ENCODE measurements at regions not wholly inside any gene's neighbourhood (a gene's known extent, or its start where the extent isn't known, plus 50 kb on each side); places are given as distances from the start of the nearest gene placed in this dataset.
"Not testable (repeated sequence)": the region's sequence is repeated elsewhere in the genome, so short reads cannot be mapped to it uniquely, and the experiment has no call there.

DNA sequence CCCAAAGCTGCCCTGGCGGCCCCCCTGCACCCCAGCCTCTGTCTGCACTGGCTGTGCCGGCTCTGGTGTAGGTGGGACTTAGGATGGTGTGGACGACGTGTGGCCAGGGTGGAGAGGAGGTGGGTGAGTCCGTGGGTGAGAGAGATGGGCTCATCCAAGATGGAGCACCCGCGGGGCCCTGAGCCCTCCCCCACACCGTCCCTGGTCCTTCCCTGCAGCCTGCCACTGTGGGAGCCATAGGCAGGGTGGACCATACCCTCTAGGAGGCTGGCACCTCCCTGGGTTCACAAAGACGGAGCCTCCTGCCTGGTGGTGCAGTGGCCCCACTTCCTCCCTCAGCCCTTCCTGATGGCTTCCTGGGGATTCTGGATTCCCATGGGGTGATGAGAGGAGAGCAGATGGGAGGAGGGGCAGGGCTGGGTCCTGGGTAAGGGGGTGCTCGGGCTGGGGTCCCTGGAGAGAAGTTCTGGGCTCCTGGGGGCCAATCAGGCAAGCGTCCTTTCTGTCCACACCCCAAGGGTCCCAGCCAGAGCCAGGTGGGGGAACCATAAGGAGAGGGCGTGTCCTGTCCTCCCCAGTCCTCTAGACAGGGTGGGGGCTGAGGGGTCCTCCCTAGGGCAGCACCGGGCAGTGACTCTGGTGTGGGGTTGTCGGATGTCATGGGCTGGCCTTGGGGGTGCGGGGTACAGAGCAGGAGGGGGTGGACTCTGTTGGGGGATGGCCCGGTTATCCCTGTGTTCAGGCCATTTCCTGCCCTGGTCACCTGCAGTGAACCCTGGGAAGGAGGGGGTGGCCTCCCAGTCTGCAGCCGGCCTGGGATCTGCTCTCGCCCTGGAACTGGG, 384.8 kb downstream of the TMEM121 start:
- Histone ChIP-seq H3K27ac (ENCODE audit: low read length) (no peak overlapping the region), H3K4me1 (ENCODE audit: control insufficient read depth, low read depth, low read length) (no peaks in the 10 kb centered on the region), H3K4me3 (ENCODE audit: low read length) (no peak overlapping the region), H3K36me3 (ENCODE audit: control insufficient read depth, low read depth, low read length) (no peaks in the 10 kb centered on the region), H3K27me3 (ENCODE audit: control insufficient read depth, insufficient read depth, low read length) (no peaks in the 10 kb centered on the region), H3K9me3 (ENCODE audit: control insufficient read depth, low read depth, low read length) (peaks cover 30% of the 10 kb centered on the region), H3K9ac (ENCODE audit: low read length) (no peak overlapping the region)

DNA sequence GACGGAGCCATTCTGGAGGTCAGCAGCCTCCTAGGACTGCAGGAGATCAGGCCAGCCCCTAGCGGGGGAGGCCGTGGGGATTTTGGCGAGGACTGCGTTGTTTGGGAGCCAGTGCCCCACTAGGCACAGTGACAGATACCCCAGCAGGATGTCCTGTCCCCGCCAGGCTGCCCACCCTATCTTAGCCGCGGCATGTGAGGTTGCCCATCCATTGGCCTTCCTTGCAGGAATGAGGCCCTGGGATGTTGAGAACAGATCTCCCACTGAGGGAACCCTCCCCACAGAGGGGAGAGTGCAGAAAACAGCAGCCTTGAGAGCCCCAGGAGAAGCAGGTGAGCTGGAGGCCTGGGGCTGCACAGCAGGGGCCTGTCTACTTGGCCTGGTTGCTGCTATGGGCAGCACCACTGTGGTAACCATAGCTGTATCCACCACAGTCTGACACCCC, 385.5 kb downstream of the TMEM121 start:
- not testable (repeated sequence) for H3K27me3 ChIP-seq (ENCODE audit: control insufficient read depth, insufficient read depth, low read length); H3K4me3 ChIP-seq (ENCODE audit: low read length); H3K36me3 ChIP-seq (ENCODE audit: control insufficient read depth, low read depth, low read length); H3K27ac ChIP-seq (ENCODE audit: low read length); H3K9ac ChIP-seq (ENCODE audit: low read length); H3K4me1 ChIP-seq (ENCODE audit: control insufficient read depth, low read depth, low read length)
- H3K9me3 ChIP-seq (ENCODE audit: control insufficient read depth, low read depth, low read length): peaks cover 30% of the 10 kb centered on the region

DNA sequence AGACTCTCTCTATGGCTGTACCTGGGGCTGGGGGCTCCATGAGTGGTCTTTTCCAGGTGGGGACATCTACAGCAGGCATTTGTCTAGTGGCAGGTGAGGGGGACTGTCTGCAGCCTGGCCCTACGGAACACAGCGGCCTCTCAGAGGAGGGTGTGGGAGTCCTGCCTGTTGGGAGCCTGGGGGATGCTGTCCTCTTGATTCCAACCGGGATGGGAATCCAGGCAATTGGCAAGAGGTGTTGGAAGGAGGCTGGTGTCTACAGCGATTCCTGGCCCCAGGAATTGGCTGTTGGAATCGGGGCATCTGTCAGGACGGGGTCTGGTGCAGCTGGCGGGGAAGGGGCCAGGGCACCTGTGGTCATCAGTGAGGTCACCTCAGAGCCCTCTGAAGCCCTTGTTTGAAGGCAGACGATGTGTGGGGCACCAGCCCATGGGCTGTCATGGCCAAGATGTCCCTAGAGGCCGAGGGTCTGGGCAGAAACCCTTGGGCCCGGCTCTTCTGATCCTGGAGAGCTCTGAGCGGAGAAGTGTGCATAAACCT, 386.3 kb downstream of the TMEM121 start:
- H3K4me1 ChIP-seq (ENCODE audit: control insufficient read depth, low read depth, low read length): no peaks in the 10 kb centered on the region
- H3K4me3 ChIP-seq (ENCODE audit: low read length): no peak overlapping the region
- H3K9ac ChIP-seq (ENCODE audit: low read length): no peak overlapping the region
- peaks cover 30% of the 10 kb centered on the region for H3K9me3 ChIP-seq (ENCODE audit: control insufficient read depth, low read depth, low read length)
- H3K27me3 ChIP-seq (ENCODE audit: control insufficient read depth, insufficient read depth, low read length): no peaks in the 10 kb centered on the region
- H3K27ac ChIP-seq (ENCODE audit: low read length): no peak overlapping the region
- H3K36me3 ChIP-seq (ENCODE audit: control insufficient read depth, low read depth, low read length): no peaks in the 10 kb centered on the region

DNA sequence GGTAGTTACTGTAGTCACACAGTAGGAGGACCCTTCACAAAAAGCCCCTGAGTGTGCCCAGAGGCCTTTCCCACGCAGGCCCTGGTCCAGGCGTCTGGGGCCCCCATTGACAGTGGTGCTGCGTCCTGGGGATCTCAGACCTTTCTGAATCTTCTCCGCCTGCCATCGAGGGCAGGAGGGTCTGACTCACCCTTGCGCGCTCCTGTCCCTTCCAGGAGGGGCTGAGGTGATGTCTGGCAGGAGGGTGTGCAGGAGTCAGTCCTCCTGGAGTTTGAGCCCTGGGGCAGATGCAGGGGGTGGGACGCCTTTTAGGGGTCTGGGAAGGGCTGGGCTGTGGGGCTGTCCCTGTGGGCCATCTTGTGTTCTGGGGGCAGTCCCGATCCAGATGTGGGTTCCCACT, 386.8 kb downstream of the TMEM121 start:
- Histone ChIP-seq H3K9ac (ENCODE audit: low read length) (no peak overlapping the region), H3K27me3 (ENCODE audit: control insufficient read depth, insufficient read depth, low read length) (no peaks in the 10 kb centered on the region), H3K4me1 (ENCODE audit: control insufficient read depth, low read depth, low read length) (no peaks in the 10 kb centered on the region), H3K27ac (ENCODE audit: low read length) (no peak overlapping the region), H3K4me3 (ENCODE audit: low read length) (no peak overlapping the region), H3K9me3 (ENCODE audit: control insufficient read depth, low read depth, low read length) (peaks cover 32% of the 10 kb centered on the region), H3K36me3 (ENCODE audit: control insufficient read depth, low read depth, low read length) (no peaks in the 10 kb centered on the region)

DNA sequence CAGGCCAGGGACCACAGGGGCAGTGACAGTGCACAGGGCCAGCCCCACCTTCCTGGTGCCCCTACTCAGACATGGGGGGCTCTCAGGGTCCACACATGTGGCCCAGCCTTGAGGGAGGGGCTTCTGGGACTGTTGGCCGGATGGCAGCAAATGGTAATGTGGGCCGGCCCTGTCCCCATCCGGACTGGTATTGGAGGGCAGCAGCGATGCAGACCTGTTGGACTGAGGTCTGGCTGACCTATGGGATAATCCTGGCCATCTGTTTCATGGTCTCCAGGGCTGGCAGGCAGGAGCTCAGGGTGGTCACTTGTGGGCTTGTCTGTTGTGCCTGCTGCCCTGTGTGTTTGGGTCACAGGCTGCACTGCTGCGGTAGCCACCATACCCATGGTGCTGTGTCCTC, 387.5 kb downstream of the TMEM121 start:
- no peaks in the 10 kb centered on the region for H3K4me1 ChIP-seq (ENCODE audit: control insufficient read depth, low read depth, low read length)
- H3K27me3 ChIP-seq (ENCODE audit: control insufficient read depth, insufficient read depth, low read length): no peaks in the 10 kb centered on the region
- peaks cover 32% of the 10 kb centered on the region for H3K9me3 ChIP-seq (ENCODE audit: control insufficient read depth, low read depth, low read length)
- H3K9ac ChIP-seq (ENCODE audit: low read length): no peak overlapping the region
- H3K4me3 ChIP-seq (ENCODE audit: low read length): no peak overlapping the region
- no peaks in the 10 kb centered on the region for H3K36me3 ChIP-seq (ENCODE audit: control insufficient read depth, low read depth, low read length)
- no peak overlapping the region for H3K27ac ChIP-seq (ENCODE audit: low read length)

DNA sequence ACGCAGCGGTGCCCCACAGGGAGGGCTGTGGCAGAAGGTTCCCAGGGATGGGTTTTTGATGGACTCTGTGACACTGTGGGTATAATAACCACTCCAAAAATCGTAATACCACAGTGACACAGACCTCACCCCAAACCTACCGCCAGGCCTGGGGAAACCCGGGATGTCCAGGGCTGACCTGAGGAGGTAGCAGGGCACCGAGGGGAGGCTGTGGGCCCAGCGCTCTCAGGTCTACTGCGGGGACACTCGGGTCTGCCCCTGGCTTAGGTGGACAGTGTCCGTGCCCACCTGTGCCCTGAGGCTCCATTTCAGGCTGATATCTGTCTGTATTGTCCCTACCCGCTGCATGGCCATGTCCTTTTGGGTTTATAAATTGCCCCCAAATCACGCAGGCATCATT, 387.9 kb downstream of the TMEM121 start:
- not testable (repeated sequence) for H3K27ac ChIP-seq (ENCODE audit: low read length); H3K27me3 ChIP-seq (ENCODE audit: control insufficient read depth, insufficient read depth, low read length); H3K9ac ChIP-seq (ENCODE audit: low read length); H3K4me1 ChIP-seq (ENCODE audit: control insufficient read depth, low read depth, low read length); H3K36me3 ChIP-seq (ENCODE audit: control insufficient read depth, low read depth, low read length); H3K4me3 ChIP-seq (ENCODE audit: low read length)
- H3K9me3 ChIP-seq (ENCODE audit: control insufficient read depth, low read depth, low read length): peaks cover 28% of the 10 kb centered on the region

DNA sequence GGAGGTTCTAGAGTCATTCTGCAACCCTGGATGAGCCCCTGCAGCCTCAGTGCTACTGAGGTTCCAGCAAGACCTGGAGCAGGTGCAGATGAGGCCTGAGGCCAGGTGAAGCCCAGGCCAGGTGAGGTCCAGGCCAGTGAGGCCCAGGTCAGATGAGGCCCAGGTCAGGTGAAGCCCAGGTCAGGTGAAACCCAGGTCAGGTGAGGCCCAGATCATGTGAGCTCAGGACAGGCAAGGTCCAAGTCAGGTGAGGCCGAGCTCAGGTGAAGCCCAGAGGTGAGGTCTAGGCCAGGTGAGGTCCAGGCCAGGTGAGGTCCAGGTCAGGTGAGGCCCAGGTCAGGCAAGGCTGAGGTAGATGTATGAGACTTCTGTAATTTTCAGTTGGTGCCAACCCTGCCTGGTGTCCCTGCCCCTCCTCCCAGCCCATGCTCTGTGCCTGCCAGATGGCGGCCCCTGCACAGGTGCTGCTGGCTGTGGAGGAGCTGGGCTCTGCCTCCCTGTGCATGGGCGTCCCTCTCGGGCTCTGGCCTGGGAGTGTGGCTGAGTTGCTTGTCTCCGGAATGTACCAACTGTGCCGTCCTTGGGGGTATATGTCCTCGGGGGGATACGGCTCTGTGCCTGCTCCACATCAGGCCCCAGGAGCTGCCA, 388.5 kb downstream of the TMEM121 start:
- H3K9ac ChIP-seq (ENCODE audit: low read length): no peak overlapping the region

DNA sequence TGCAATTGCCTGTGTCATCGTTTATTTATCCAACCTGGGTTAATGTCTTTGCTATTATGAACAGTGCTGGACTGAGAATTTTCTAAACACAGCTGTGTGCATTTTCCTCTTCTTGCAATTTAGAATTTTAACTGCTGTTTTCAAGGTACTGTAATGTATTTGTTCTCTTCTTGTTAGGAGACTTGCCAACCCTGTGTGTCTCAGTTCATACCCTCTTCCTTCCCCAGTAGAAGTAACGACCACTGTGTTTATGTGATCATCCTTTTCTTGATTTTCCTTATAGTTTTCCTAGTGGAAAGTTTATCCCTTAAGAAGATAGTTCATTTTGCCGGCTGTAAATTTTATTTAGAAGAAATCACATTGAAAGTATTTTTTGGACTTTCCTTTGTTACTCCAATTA, 389.2 kb downstream of the TMEM121 start:
- not testable (repeated sequence) for H3K27me3 ChIP-seq (ENCODE audit: control insufficient read depth, insufficient read depth, low read length); H3K9ac ChIP-seq (ENCODE audit: low read length); H3K27ac ChIP-seq (ENCODE audit: low read length); H3K36me3 ChIP-seq (ENCODE audit: control insufficient read depth, low read depth, low read length); H3K4me1 ChIP-seq (ENCODE audit: control insufficient read depth, low read depth, low read length); H3K4me3 ChIP-seq (ENCODE audit: low read length)
- H3K9me3 ChIP-seq (ENCODE audit: control insufficient read depth, low read depth, low read length): peaks cover 23% of the 10 kb centered on the region

More for the DNA sequence above, 388.5 kb downstream of the TMEM121 start:
- no peaks in the 10 kb centered on the region for H3K4me1 ChIP-seq (ENCODE audit: control insufficient read depth, low read depth, low read length)
- H3K9me3 ChIP-seq (ENCODE audit: control insufficient read depth, low read depth, low read length): peaks cover 24% of the 10 kb centered on the region
- H3K4me3 ChIP-seq (ENCODE audit: low read length): no peak overlapping the region
- no peak overlapping the region for H3K27ac ChIP-seq (ENCODE audit: low read length)
- H3K36me3 ChIP-seq (ENCODE audit: control insufficient read depth, low read depth, low read length): no peaks in the 10 kb centered on the region
- H3K27me3 ChIP-seq (ENCODE audit: control insufficient read depth, insufficient read depth, low read length): no peaks in the 10 kb centered on the region

DNA sequence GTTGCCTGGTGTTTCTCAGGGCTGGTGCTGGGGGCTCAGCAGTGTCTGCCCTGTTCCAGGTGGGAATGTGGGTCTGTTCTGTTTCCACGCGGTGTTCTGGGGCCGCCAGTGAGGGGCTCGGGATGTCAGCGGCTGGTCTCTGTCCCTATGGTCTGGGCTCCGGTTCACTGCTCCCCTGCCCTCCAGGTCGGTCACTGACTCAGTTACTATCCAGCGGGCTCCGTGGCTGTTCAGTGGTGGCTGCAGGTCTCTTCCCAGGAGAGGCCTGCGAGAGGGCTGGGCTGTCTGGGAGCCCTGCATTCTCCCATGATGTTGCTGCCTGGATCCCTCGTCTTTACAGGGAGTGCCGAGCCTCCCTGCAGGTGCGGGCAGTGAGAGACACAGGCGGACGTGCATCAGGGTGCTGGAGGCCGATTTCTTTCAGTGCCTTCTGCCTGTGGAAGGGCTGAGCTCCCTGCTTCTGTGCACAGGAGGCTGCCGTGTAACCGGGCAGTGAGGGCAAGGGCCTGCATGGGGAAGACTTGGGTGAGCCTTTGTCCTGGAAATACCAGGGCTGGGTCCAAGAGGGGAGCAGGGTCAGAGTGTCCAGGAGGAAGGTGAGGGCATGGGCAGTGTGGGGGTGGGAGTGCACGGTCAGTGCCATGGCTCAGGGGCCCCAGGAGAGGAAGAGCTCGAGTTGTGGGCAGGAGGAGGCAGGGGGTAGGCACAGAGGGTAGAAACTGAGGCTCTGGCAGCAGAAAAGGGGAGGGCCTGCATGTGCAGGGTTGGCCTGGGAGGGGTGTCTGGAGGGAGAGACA, 391.0 kb downstream of the TMEM121 start:
- H3K36me3 ChIP-seq (ENCODE audit: control insufficient read depth, low read depth, low read length); H3K4me1 ChIP-seq (ENCODE audit: control insufficient read depth, low read depth, low read length); H3K9ac ChIP-seq (ENCODE audit: low read length); H3K27ac ChIP-seq (ENCODE audit: low read length); H3K27me3 ChIP-seq (ENCODE audit: control insufficient read depth, insufficient read depth, low read length); H3K4me3 ChIP-seq (ENCODE audit: low read length): not testable (repeated sequence)
- H3K9me3 ChIP-seq (ENCODE audit: control insufficient read depth, low read depth, low read length): peaks cover 29% of the 10 kb centered on the region

DNA sequence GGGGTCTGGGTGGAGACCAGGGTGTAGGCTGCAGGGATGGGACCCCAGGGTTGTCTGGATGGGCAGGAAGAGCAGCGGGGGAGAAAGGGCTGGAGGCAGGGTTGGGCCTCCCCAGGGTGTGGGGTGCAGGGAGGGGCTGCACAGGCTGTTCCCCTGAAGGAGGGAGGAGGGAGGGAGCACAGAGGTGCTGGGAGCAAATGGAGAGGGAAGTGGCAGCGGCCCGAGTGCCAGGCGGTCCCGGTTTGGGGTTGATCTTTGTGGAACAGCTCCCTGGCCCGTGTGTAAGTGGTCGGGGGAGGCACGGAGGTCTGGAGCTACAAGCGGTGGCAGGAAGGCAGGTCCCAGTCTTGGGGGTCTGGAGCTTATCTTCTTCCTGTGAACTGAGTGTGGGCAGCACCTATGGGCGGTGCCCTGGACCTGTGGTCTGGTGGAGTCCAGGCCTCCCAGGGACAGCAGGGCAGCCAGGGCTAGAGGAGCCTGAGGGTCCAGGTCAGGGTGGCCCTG, 391.6 kb downstream of the TMEM121 start:
- Histone ChIP-seq H3K4me1 (ENCODE audit: control insufficient read depth, low read depth, low read length) (no peaks in the 10 kb centered on the region), H3K4me3 (ENCODE audit: low read length) (no peak overlapping the region), H3K36me3 (ENCODE audit: control insufficient read depth, low read depth, low read length) (no peaks in the 10 kb centered on the region), H3K9me3 (ENCODE audit: control insufficient read depth, low read depth, low read length) (peaks cover 34% of the 10 kb centered on the region), H3K27ac (ENCODE audit: low read length) (no peak overlapping the region), H3K27me3 (ENCODE audit: control insufficient read depth, insufficient read depth, low read length) (no peaks in the 10 kb centered on the region), H3K9ac (ENCODE audit: low read length) (no peak overlapping the region)

DNA sequence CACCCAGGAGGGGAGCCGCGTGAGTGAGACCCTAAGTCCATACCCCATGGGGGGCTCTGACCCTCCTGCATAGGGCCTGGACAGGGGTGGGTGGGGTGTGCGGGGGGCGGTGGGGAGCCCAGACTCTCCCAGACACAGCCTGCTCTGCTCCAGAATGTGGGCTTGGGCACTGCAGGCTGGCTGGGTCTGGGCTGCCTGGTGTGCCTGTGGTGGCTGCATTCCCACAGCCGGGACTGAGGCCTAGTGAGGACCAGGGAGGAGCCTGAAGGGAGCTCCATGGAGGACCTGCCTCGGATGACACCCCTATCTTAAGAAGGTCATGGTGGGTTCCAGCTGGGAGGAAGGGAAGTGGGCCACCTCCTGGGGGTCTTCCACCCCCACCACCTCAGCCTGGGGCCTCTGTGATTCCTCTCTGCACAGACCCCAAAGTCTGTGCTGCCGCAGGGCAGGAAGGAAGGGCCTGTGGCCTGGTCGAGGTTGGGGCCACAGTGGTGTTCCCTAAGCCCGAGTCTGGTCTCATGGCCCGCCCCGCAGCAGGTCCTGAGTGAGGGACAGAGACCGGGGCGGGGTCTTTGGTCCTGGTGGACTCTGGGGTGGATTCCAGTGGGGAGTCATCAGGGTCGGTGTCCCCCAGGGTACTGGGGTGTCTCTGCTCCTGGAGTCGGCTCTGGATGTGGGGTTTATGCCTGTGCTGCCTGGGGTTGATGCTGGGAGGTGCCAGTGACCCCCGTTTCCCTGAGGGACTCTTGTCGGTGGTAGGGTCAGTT, 392.3 kb downstream of the TMEM121 start:
- no peaks in the 10 kb centered on the region for H3K36me3 ChIP-seq (ENCODE audit: control insufficient read depth, low read depth, low read length)
- H3K9ac ChIP-seq (ENCODE audit: low read length): no peak overlapping the region
- no peaks in the 10 kb centered on the region for H3K27me3 ChIP-seq (ENCODE audit: control insufficient read depth, insufficient read depth, low read length)
- H3K4me3 ChIP-seq (ENCODE audit: low read length): no peak overlapping the region
- H3K9me3 ChIP-seq (ENCODE audit: control insufficient read depth, low read depth, low read length): peaks cover 34% of the 10 kb centered on the region
- H3K27ac ChIP-seq (ENCODE audit: low read length): no peak overlapping the region
- no peaks in the 10 kb centered on the region for H3K4me1 ChIP-seq (ENCODE audit: control insufficient read depth, low read depth, low read length)
